SK-N-SH (cell line): ENCODE measurements at regions not wholly inside any gene's neighbourhood (a gene's known extent, or its start where the extent isn't known, plus 50 kb on each side); places are given as distances from the start of the nearest gene placed in this dataset.

Source experiments
- CTCF ChIA-PET: fragments of 300-600, 350-600 bp; formaldehyde crosslinking; extraction: SDS; loops from one replicate; lab custom pipeline; 2021; lab: Yijun Ruan, JAX
- POLR2A ChIA-PET: fragments of 350-600 bp; sonication (Branson Sonifier 250); formaldehyde crosslinking; extraction: SDS; loops from one replicate; lab custom pipeline; 2020; ENCODE audit warnings: antibody characterized with exemption, inconsistent platforms; lab: Yijun Ruan, JAX
- DNase-seq: peaks from one replicate; pipeline ENCODE4 v3.0.0; 2012
- H2AFZ ChIP-seq: fragments of 200-600 bp; sonication (generic); 2 replicates; pipeline ENCODE4 v1.8.1; 2016; ENCODE audit warnings: antibody characterized with exemption, mild to moderate bottlenecking, low read depth
- H3F3A ChIP-seq: fragments of 200-600 bp; sonication (generic); replicated peaks from 2 replicates; pipeline ENCODE3; 2016; ENCODE audit warnings: antibody characterized with exemption, mild to moderate bottlenecking; ENCODE audit not compliant: insufficient read depth
- H3K27ac ChIP-seq, 2 experiments: fragments of 200-500 bp in 1 of 2; fragments of 200-600 bp in 1 of 2; sonication (Bioruptor generic) in 1 of 2; sonication (generic), shearing (Covaris generic) in 1 of 2; 2 replicates each; pipeline versions ENCODE4 v1.5.1 to v1.6.1; 2014 to 2016; ENCODE audit warnings: low read depth in 2 of 2, inconsistent platforms in 1 of 2, low read length in 1 of 2, mild to moderate bottlenecking in 1 of 2, mixed read lengths in 1 of 2
- H3K27me3 ChIP-seq: fragments of 200-600 bp; sonication (generic), shearing (Covaris generic); 2 replicates; pipeline ENCODE4 v1.6.1; 2016; ENCODE audit warnings: mixed run types; ENCODE audit not compliant: insufficient read depth
- H3K36me3 ChIP-seq, 2 experiments: fragments of 200-500 bp in 1 of 2; fragments of 200-600 bp in 1 of 2; sonication (Bioruptor generic) in 1 of 2; sonication (generic) in 1 of 2; replicated peaks in 1 of 2; 2 replicates each; pipeline versions ENCODE3 to v1.5.1; 2014 to 2016; ENCODE audit warnings: low read length in 1 of 2, mild to moderate bottlenecking in 1 of 2; ENCODE audit not compliant: insufficient read depth in 2 of 2, control insufficient read depth in 1 of 2
- H3K4me1 ChIP-seq, 2 experiments: fragments of 200-500 bp in 1 of 2; fragments of 200-600 bp in 1 of 2; sonication (Bioruptor generic) in 1 of 2; sonication (generic), shearing (Covaris generic) in 1 of 2; 2 replicates each; pipeline versions ENCODE4 v1.5.1 to v1.6.1; 2014 to 2016; ENCODE audit warnings: low read depth in 1 of 2, low read length in 1 of 2, mixed run types in 1 of 2; ENCODE audit not compliant: insufficient read depth in 2 of 2, control insufficient read depth in 1 of 2
- H3K4me2 ChIP-seq: fragments of 200-600 bp; sonication (generic), shearing (Covaris generic); 2 replicates; pipeline ENCODE4 v1.6.1; 2017; ENCODE audit warnings: mixed run types
- H3K4me3 ChIP-seq, 2 experiments: fragments of 200-500 bp in 1 of 2; fragments of 200-600 bp in 1 of 2; sonication (Bioruptor generic) in 1 of 2; sonication (generic), shearing (Covaris generic) in 1 of 2; 2 replicates each; pipeline versions ENCODE4 v1.5.1 to v1.8.1; 2014 to 2016; ENCODE audit warnings: low read depth in 2 of 2, inconsistent platforms in 1 of 2, low read length in 1 of 2, mild to moderate bottlenecking in 1 of 2, mixed read lengths in 1 of 2, moderate library complexity in 1 of 2
- H3K79me2 ChIP-seq: fragments of 200-600 bp; sonication (generic); 2 replicates; pipeline ENCODE4 v1.8.1; 2017; ENCODE audit warnings: mild to moderate bottlenecking; ENCODE audit not compliant: insufficient read depth
- H3K9ac ChIP-seq: fragments of 200-600 bp; sonication (generic); 2 replicates; pipeline ENCODE4 v1.6.1; 2017; ENCODE audit warnings: mixed run types
- H3K9me2 ChIP-seq: fragments of 200-600 bp; sonication (generic); 2 replicates; pipeline ENCODE4 v1.6.1; 2017; ENCODE audit warnings: mixed run types
- H3K9me3 ChIP-seq: fragments of 200-600 bp; sonication (generic); 2 replicates; pipeline ENCODE4 v1.6.1; 2017; ENCODE audit warnings: mixed run types, mild to moderate bottlenecking, moderate library complexity
- H4K20me1 ChIP-seq: fragments of 200-600 bp; sonication (generic); 2 replicates; pipeline ENCODE4 v1.6.1; 2017; ENCODE audit warnings: mild to moderate bottlenecking, mixed run types; ENCODE audit not compliant: insufficient read depth
- CTCF ChIP-seq: fragments of 200-600 bp; sonication (generic); IDR thresholded peaks from 2 replicates; pipeline ENCODE4 v1.6.1; 2017; ENCODE audit warnings: antibody characterized with exemption, mild to moderate bottlenecking, moderate library complexity
- FOSL2 ChIP-seq: IDR thresholded peaks from 2 replicates; pipeline ENCODE4 v1.4.0; 2012; ENCODE audit warnings: low read depth, mild to moderate bottlenecking, moderate library complexity, borderline replicate concordance
- MAX ChIP-seq: IDR thresholded peaks from 2 replicates; pipeline ENCODE4 v1.4.0; 2012; ENCODE audit warnings: low read depth
- MXI1 ChIP-seq: IDR thresholded peaks from 2 replicates; pipeline ENCODE4 v1.6.1; 2012; ENCODE audit warnings: mild to moderate bottlenecking, low read depth, low read length, improper control_type of control experiment
- NRF1 ChIP-seq: IDR thresholded peaks from 2 replicates; pipeline ENCODE4 v1.6.1; 2012; ENCODE audit warnings: low read depth, mild to moderate bottlenecking, low read length
- RCOR1 ChIP-seq: fragments of 150-350 bp; IDR thresholded peaks from 2 replicates; pipeline ENCODE4 v1.6.1; 2017; ENCODE audit warnings: antibody characterized with exemption, low read length
- REST ChIP-seq: IDR thresholded peaks from 2 replicates; pipeline ENCODE4 v1.6.1; 2012; ENCODE audit warnings: mild to moderate bottlenecking, low read depth, low read length, moderate library complexity
- TAF1 ChIP-seq: IDR thresholded peaks from 2 replicates; pipeline ENCODE4 v1.6.1; 2012; ENCODE audit warnings: low read depth, mild to moderate bottlenecking, low read length, moderate library complexity, borderline replicate concordance
- TCF12 ChIP-seq: IDR thresholded peaks from 2 replicates; pipeline ENCODE4 v1.4.0; 2012
- TEAD4 ChIP-seq: IDR thresholded peaks from 2 replicates; pipeline ENCODE4 v1.4.0; 2012; ENCODE audit warnings: mild to moderate bottlenecking, borderline replicate concordance; ENCODE audit not compliant: insufficient read depth
- ZBTB33 ChIP-seq: IDR thresholded peaks from 2 replicates; pipeline ENCODE4 v1.4.0; 2012; ENCODE audit warnings: low read depth, borderline replicate concordance
- WGBS: methylation state at CpG from one replicate; pipeline ENCODE4 v1.1.6; 2017; ENCODE audit warnings: low lambda C conversion rate; 5-methylcytosine and 5-hydroxymethylcytosine counted together

DNA sequence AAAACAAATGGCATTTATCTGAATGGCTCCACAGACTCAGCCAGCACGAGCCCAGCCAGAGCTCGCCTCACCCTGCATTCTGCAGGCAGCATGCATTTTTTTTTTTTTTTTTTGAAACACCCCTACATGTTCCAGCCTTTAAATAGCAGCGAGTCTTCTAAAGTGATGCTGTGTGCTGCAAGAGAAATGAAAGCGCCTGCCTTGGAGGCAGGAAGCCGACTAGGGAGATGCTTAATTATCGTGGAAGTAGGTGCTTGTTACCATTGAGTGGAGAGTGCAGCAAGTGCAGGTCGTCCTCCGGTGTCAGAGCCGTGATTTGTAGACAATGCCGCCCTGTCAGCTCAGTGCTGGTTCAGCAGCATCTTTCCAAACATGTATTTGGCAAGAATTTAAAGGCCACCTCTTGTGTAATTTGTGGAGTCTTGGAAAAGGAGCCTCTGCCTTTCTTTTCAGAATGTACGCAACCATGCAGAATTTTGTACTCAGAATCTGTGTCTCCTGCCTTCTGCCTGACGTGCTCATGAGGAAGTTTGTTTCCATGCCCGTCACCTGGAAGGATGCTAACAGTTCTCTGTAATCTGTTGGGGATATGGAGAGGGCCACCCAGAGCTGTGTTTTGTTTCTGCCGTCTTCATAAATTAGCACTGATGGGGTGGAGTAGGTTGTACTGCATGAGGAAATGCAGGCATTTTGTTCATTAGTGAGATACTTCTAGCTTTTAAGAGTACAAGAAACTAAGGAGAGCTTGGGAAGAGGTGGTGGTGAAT lies 345.9 kb upstream of the RGS6 start (continued):
- TF ChIP-seq REST (peak; percentile 5; the same call in 1 of the 2 replicates), NRF1 (no peak), MXI1 (peak; percentile 71; the same call in 1 of the 2 replicates), TAF1 (no peak), CTCF (no peak)

- H3K9ac ChIP-seq, result peak overlapping the region; percentile 54; the same call in 1 of the 2 replicates
- TF ChIP-seq RCOR1, result no peak
- peak; percentile 60; the same call in 1 of the 2 replicates for TF ChIP-seq FOSL2
- peak; percentile 13; the same call in 1 of the 2 replicates for TF ChIP-seq TCF12
- TF ChIP-seq ZBTB33, result no peak
- peak; percentile 37; the same call in 1 of the 2 replicates for TF ChIP-seq MAX
- TF ChIP-seq TEAD4, result no peak
- TF ChIP-seq, all 33 proteins: peak for 3
- CTCF ChIA-PET, result interaction anchor here (0.9 to 2.3 kb wide), 4 partner anchors 40 to 267 kb away, joined by 3 to 11 read pairs (median 4); no protein-coding TSS in a partner anchor
- H4K20me1 ChIP-seq, result no peaks in the 10 kb centered on the region
- no peaks in the 10 kb centered on the region for H3K27me3 ChIP-seq
- peaks cover 44 to 48% of the 10 kb centered on the region in 2 experiments for H3K4me1 ChIP-seq
- H3K27ac ChIP-seq, result peak overlapping the region; percentile 56 to 97
- DNase-seq, result no peak
- WGBS, result 66% methylated on average over 9 of the region's 9 CpGs
- no peak overlapping the region for H2AFZ ChIP-seq
- peak overlapping the region in 1 of 2 experiments; percentile 62; a peak in 2 of 4 replicates for H3K4me3 ChIP-seq
- H3K79me2 ChIP-seq, result peaks cover 69% of the 10 kb centered on the region
- H3K9me3 ChIP-seq, result no peaks in the 10 kb centered on the region
- H3K4me2 ChIP-seq, result peak overlapping the region; percentile 81
- no peaks in the 10 kb centered on the region for H3K9me2 ChIP-seq
- peaks cover 43% of the 10 kb centered on the region for H3F3A ChIP-seq
- POLR2A ChIA-PET, result no interaction called here
- no peaks in the 10 kb centered on the region for H3K36me3 ChIP-seq
Observed at GRCh38 chr14:71588028-71588427, 344.2 kb upstream of the RGS6 start.
